WTC11 (cell line): ENCODE measurements at regions not wholly inside any gene's neighbourhood (a gene's known extent, or its start where the extent isn't known, plus 50 kb on each side); places are given as distances from the start of the nearest gene placed in this dataset.

Experiments used
- ATAC-seq: fragments of 200-7000 bp; cut with Tn5 transposase; 2 replicates; pipeline ENCODE4 v1.10.0; 2021; ENCODE audit warnings: mild to moderate bottlenecking, moderate library complexity
- CTCF ChIA-PET: fragments of 300-600 bp; sonication (Branson Sonifier 250); formaldehyde crosslinking; loops from one replicate; lab custom pipeline; 2021; ENCODE audit warnings: antibody characterized with exemption; lab: Charles Lee
- POLR2A ChIA-PET: fragments of 350-600 bp; sonication (Branson Sonifier 250); formaldehyde crosslinking; loops from one replicate; lab custom pipeline; 2021; ENCODE audit warnings: antibody characterized with exemption; lab: Charles Lee
- DNase-seq: peaks from one replicate; pipeline ENCODE4 v3.0.0; 2021; ENCODE audit warnings: low spot score
- H3K27ac Mint-ChIP-seq: 2 replicates; pipeline ENCODE4 v1.8.0; 2021; ENCODE audit warnings: mixed read lengths
- H3K27me3 Mint-ChIP-seq: 2 replicates; pipeline ENCODE4 v1.8.0; 2021; ENCODE audit warnings: low read depth, mild to moderate bottlenecking, moderate library complexity, mixed read lengths
- H3K36me3 Mint-ChIP-seq: 2 replicates; pipeline ENCODE4 v1.8.0; 2021; ENCODE audit warnings: mixed read lengths
- H3K4me1 Mint-ChIP-seq: 2 replicates; pipeline ENCODE4 v1.8.0; 2022; ENCODE audit warnings: mixed read lengths
- H3K4me3 Mint-ChIP-seq: 2 replicates; pipeline ENCODE4 v1.8.0; 2021; ENCODE audit warnings: mild to moderate bottlenecking, moderate library complexity, mixed read lengths
- H3K9me3 Mint-ChIP-seq: 2 replicates; pipeline ENCODE4 v1.8.0; 2021; ENCODE audit warnings: mixed read lengths
- ATF2 ChIP-seq: sonication (generic); formaldehyde crosslinking; IDR thresholded peaks from 2 replicates; pipeline ENCODE4 v1.8.1; 2022; ENCODE audit warnings: low read depth, missing genetic modification reagents, borderline replicate concordance
- CDX4 ChIP-seq: fragments of 250-450 bp; sonication (Bioruptor Pico); IDR thresholded peaks from 2 replicates; pipeline ENCODE4 v1.9.0; 2021; ENCODE audit warnings: moderate library complexity, mild to moderate bottlenecking, inconsistent platforms, borderline replicate concordance
- E2F4 ChIP-seq: sonication (generic); formaldehyde crosslinking; IDR thresholded peaks from 2 replicates; pipeline ENCODE4 v1.8.1; 2022; ENCODE audit warnings: low read depth, mild to moderate bottlenecking, moderate library complexity, missing genetic modification reagents, borderline replicate concordance
- HMGA2 ChIP-seq: fragments of 250-450 bp; sonication (Bioruptor Pico); IDR thresholded peaks from 2 replicates; pipeline ENCODE4 v1.4.0; 2021; ENCODE audit warnings: mild to moderate bottlenecking, moderate library complexity
- IRF1 ChIP-seq: sonication (generic); formaldehyde crosslinking; IDR thresholded peaks from 2 replicates; pipeline ENCODE4 v1.8.0; 2023; ENCODE audit warnings: missing genetic modification reagents
- MXD4 ChIP-seq: fragments of 250-450 bp; sonication (Bioruptor Pico); IDR thresholded peaks from 2 replicates; pipeline ENCODE4 v1.8.0; 2021; ENCODE audit warnings: mild to moderate bottlenecking, moderate library complexity, borderline replicate concordance
- NFYB ChIP-seq: sonication (generic); formaldehyde crosslinking; conservative IDR thresholded peaks from 2 replicates; pipeline ENCODE4 v1.8.0; 2022; ENCODE audit warnings: low read depth, missing genetic modification reagents
- NR3C1 ChIP-seq: sonication (generic); formaldehyde crosslinking; conservative IDR thresholded peaks from 2 replicates; pipeline ENCODE4 v1.8.1; 2023; ENCODE audit warnings: low read depth, mild to moderate bottlenecking, missing genetic modification reagents
- OVOL2 ChIP-seq: fragments of 250-450 bp; sonication (Bioruptor Pico); IDR thresholded peaks from 2 replicates; pipeline ENCODE4 v1.9.0; 2021; ENCODE audit warnings: mild to moderate bottlenecking, borderline replicate concordance
- PREB ChIP-seq: sonication (generic); formaldehyde crosslinking; IDR thresholded peaks from 2 replicates; pipeline ENCODE4 v1.8.1; 2022; ENCODE audit warnings: mild to moderate bottlenecking, missing genetic modification reagents, moderate library complexity, borderline replicate concordance
- RORB ChIP-seq: fragments of 250-450 bp; sonication (Bioruptor Pico); IDR thresholded peaks from 2 replicates; pipeline ENCODE4 v1.9.0; 2021; ENCODE audit warnings: mild to moderate bottlenecking
- SP1 ChIP-seq: sonication (generic); formaldehyde crosslinking; conservative IDR thresholded peaks from 2 replicates; pipeline ENCODE4 v1.8.1; 2022; ENCODE audit warnings: missing genetic modification reagents
- STAT6 ChIP-seq: sonication (generic); formaldehyde crosslinking; conservative IDR thresholded peaks from 2 replicates; pipeline ENCODE4 v1.8.1; 2023; ENCODE audit warnings: mild to moderate bottlenecking, low read depth, missing genetic modification reagents, moderate library complexity
- TP53 ChIP-seq: sonication (generic); formaldehyde crosslinking; IDR thresholded peaks from 2 replicates; pipeline ENCODE4 v1.8.1; 2023; ENCODE audit warnings: mild to moderate bottlenecking, missing genetic modification reagents
- ZMAT4 ChIP-seq: fragments of 250-450 bp; sonication (Bioruptor Pico); IDR thresholded peaks from 2 replicates; pipeline ENCODE4 v1.9.0; 2021; ENCODE audit warnings: mild to moderate bottlenecking
- ZNF121 ChIP-seq: sonication (generic); formaldehyde crosslinking; IDR thresholded peaks from 2 replicates; pipeline ENCODE4 v1.8.0; 2023; ENCODE audit warnings: missing genetic modification reagents
- ZNF138 ChIP-seq: sonication (generic); formaldehyde crosslinking; conservative IDR thresholded peaks from 2 replicates; pipeline ENCODE4 v1.8.1; 2022; ENCODE audit warnings: mild to moderate bottlenecking, moderate library complexity, missing genetic modification reagents

GRCh38 chr5:106906199-106906598 is 764.5 kb downstream of the EFNA5 start (continued):
- TF ChIP-seq MXD4: no peak

GRCh38 chr5:106894964-106895363 is 775.8 kb downstream of the EFNA5 start:
- ChIA-PET POLR2A (no interaction called here), CTCF (no interaction called here)
- H3K36me3 Mint-ChIP-seq: peaks cover 4% of the 10 kb centered on the region
- ATAC-seq (no peak), DNase-seq (no peak)
- H3K27ac Mint-ChIP-seq: no peak overlapping the region
- no peaks in the 10 kb centered on the region for H3K27me3 Mint-ChIP-seq
- TF ChIP-seq ATF2 (CRISPR knock-in tag) (no peak), NFYB (CRISPR knock-in tag) (no peak), ZMAT4 (CRISPR knock-in tag) (no peak), ZNF138 (no peak), E2F4 (no peak), RORB (CRISPR knock-in tag) (no peak), IRF1 (CRISPR knock-in tag) (no peak), NR3C1 (CRISPR knock-in tag) (no peak), SP1 (CRISPR knock-in tag) (no peak), OVOL2 (CRISPR knock-in tag) (no peak), PREB (CRISPR knock-in tag) (no peak), CDX4 (CRISPR knock-in tag) (no peak), STAT6 (CRISPR knock-in tag) (no peak), TP53 (CRISPR knock-in tag) (no peak), HMGA2 (CRISPR knock-in tag) (no peak), ZNF121 (CRISPR knock-in tag) (no peak)
- no peak overlapping the region for H3K4me3 Mint-ChIP-seq
- no peaks in the 10 kb centered on the region for H3K9me3 Mint-ChIP-seq
- no peaks in the 10 kb centered on the region for H3K4me1 Mint-ChIP-seq
